ENCODE measurements at regions not wholly inside any gene's neighbourhood (a gene's known extent, or its start where the extent isn't known, plus 50 kb on each side); places are given as distances from the start of the nearest gene placed in this dataset.

DNA sequence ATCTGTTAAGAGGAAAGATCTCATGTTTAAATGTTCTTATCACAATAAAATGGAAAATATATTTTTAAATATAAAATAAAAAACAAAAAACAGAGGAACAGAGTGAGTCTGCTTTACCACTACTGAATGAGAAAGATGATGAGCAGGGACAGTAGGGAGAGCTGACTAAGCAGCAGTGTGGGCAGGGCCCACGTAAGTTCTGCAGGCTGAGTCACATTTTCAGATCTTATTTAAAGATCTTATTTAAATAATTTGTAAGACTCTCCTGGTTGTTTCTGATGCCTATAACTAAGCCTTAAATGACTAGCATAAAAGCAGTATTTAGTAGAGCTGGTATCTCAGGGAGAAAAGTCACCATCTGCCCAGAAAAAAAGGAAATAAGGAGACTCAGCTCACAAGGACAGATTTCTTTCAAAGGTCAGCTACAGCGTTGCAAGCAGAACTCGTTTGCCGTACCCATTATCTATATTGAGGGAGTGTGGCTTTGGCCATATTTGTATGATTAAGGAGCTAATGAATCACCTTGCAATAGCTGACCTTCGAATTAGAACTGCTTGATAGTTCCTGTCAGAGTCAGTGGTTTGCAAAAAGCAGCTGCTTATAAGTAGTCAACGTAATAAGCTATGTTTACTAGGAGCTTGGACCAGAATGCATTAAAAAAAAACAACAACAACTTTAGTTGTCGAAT is 322.1 kb upstream of the CHAC2 start:
- no peak for TF ChIP-seq CTCF (IDR thresholded peaks at IDR 0.05)
- no peak for TF ChIP-seq POLR2A (IDR thresholded peaks at IDR 0.05)

Measured in Peyer's patch (tissue), 4 donors.